Fibroblast of gingiva (primary cell): ENCODE measurements at regions not wholly inside any gene's neighbourhood (a gene's known extent, or its start where the extent isn't known, plus 50 kb on each side); places are given as distances from the start of the nearest gene placed in this dataset.

Experiments used
- DNase-seq: peaks from one replicate; pipeline ENCODE4 v3.0.0-alpha.2; 2011; ENCODE audit warnings: low read depth

DNA sequence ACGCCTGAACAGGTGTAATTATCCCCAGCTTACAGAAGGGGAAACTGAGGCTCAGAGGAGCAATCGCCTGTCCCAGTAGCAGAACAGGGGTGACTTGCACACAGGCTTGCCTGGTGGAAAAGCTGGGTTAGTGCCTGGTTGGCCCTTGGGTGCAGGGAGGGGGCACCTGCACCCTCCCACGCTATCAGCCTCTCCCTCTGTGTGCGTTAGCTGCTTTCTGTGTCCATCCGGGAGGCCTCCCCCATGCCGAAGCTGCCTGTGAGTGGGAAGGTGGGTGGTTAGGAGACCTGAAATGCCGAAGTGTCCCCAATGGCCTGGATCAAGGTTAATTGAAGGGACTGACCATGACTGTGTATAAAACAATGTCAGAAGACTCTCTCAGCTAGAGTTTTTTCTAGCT, 295.0 kb downstream of the ZNF536 start:
- no peak for DNase-seq

- no peak for DNase-seq
These were observed 294.2 kb downstream of the ZNF536 start for GRCh38 chr19:30666301-30666803.

DNA sequence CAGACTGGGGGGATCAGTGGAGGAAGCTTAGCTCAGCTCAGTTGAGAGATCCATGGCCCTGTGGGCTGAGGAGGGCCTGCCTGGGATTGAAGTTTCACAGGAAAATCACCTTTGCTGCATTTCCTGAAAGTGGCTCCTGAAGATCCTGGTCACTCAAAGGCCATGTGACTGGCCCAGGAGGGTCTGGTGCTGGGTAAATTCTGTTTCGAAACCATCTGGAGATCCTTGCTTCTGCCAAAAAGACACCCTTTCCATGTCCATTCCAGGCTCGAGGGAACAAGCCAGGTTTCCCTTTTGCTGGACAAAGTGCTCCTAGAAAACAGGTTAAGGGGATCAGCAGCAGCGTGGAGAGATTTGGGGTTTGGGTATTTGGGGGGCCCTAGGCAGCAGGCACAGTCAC, 293.3 kb downstream of the ZNF536 start:
- no peak for DNase-seq

GRCh38 chr19:30663611-30664174, 291.5 kb downstream of the ZNF536 start:
- no peak for DNase-seq

DNA sequence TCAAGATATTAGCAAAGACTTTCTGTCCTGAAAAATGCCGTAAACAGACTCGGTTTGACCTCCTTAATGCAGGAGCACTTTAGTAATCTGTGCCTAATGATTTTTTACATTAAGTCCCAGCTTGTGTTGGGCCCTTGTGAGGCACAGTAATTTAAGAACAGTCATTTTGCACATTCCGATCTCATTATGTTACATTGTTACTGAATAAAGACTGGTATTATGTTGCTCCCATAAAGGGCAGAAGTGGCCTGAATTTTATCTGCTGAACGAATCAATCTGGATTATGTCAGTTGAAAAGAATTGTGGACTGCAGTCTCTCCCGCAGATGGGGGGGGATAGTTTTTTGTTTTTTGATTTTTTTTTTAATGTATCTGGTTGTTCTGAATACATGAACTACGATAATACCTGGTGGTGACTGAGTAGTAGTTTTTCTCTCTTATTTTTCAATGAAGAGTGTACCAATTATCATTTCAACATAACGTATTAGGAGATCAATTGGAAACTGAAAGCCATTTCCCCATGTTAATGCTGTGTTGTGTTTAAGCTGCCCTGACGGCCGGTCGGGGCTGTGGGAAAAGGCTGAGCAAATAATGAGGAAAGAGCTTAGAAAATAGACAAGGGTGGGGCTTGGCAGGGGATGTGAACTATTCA, 290.2 kb downstream of the ZNF536 start:
- DNase-seq: no peak

GRCh38 chr19:30659638-30660037, 287.5 kb downstream of the ZNF536 start:
- DNase-seq: no peak

DNA sequence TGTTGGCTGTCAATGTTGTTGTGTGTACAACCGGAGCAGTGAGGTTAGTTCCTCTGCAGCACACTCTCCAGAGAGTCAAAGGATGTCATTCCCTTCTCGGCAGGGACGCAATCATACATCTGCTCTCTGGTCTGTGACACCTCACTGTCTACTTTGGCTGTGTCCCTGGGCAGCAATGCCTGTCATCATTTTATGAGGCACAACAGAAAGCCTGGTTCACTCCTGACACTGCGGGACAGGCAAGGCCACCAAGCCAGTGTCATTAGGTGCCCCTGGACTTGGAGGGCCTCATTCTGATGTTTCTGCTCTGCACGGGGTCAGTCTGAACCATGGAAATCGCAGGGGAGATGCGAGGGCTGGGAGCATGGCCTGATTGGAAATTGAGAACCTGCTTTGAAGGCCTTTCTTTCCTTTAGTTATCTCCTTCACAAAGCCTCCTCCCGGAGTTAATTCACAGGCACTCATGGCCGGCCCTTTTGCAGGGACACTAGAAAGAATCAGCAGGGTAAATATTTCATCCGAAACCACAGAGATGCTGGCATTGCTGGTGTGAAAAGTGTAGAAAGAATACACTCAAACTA, 284.4 kb downstream of the ZNF536 start:
- no peak for DNase-seq

GRCh38 chr19:30653646-30654386, 281.6 kb downstream of the ZNF536 start:
- DNase-seq: no peak

DNA sequence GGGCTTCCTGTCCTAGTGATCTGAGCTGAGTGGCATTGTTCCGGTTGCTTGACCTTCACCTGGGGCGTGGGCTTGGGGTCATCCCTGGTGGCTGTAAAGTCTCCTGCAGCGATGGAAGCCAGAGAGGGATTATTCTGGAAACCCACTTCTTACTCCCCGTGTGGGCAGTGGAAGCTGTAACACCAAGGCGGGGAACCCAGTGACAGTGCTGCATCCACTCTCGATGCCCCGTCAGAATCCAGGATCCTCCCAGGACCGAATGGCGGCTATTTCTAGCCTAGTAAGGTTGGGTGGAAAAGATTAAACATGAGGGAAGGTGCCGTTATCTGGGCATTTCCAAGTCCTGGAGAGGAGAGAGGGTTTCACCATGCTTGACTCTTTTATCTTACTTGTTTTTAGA, 280.6 kb downstream of the ZNF536 start:
- no peak for DNase-seq

DNA sequence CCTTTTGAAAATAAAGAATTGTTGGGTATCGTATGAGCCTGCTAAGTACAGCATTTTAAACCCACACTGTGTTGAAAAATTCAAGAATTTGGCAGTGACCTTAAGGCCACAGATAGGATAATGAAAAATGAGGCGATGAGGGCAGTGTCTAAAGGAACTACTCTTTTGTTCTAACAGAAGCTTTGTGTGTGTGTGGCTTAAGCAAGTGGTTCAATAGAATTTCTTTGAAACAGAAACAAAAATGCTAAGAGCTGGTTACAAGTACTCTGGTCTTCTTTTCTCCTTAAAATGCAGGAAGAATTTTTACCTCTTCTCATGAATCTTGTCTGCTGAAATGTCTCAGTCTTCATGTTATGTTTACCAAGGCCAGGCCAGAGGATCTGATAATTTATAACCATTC, 279.5 kb downstream of the ZNF536 start:
- DNase-seq: no peak

DNA sequence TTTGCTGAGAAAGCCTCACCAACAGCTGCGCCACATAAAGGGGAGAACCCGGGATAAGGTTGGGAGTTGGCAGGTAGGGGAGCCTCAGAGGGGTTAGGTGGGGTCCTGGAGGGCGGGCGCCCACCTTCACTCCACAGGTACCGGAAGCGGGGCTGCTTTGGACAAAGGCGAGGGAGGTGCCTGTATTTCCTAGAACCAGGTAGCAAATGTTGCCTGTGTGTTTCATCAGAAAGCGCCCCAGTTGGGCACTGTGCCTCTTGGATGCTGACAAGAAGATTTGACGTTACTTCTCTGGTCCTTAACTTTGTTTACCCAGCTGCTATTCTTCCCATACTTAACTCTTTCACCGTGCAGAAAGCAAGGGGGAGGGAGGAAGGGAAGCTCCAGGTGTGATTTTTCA, 278.9 kb downstream of the ZNF536 start:
- no peak for DNase-seq

DNA sequence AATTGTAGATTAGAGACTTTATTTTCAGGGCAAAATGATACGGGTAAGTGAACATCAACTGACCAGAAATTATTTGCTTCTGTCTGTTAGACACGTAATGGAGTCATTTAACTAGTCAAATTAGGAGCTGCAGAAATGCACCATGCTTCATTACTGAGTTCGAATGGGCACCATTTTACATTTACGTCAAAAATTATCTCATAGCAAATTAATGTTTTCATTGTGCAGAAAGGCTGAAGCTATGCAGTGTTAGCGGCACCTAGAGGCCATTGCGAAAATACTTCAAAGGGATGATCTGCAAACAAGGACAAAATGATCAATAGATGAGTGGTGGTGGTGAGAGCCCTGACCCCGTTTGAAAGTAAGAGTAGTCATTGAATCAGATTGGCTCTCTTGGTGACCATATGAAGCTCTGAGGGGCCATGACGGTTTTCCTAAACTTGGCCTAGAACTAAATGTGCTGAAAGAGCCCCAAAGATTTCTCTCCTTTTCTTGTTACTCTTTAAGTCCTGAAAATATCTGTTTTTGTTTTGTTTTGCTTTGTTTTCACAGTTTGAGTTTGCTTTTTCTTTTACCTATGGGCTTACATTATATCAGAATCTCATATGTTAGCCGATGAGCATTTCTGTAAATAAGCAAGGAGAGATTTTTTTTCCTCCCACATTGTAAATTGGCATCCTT, 277.9 kb downstream of the ZNF536 start:
- DNase-seq: peak; percentile 32

DNA sequence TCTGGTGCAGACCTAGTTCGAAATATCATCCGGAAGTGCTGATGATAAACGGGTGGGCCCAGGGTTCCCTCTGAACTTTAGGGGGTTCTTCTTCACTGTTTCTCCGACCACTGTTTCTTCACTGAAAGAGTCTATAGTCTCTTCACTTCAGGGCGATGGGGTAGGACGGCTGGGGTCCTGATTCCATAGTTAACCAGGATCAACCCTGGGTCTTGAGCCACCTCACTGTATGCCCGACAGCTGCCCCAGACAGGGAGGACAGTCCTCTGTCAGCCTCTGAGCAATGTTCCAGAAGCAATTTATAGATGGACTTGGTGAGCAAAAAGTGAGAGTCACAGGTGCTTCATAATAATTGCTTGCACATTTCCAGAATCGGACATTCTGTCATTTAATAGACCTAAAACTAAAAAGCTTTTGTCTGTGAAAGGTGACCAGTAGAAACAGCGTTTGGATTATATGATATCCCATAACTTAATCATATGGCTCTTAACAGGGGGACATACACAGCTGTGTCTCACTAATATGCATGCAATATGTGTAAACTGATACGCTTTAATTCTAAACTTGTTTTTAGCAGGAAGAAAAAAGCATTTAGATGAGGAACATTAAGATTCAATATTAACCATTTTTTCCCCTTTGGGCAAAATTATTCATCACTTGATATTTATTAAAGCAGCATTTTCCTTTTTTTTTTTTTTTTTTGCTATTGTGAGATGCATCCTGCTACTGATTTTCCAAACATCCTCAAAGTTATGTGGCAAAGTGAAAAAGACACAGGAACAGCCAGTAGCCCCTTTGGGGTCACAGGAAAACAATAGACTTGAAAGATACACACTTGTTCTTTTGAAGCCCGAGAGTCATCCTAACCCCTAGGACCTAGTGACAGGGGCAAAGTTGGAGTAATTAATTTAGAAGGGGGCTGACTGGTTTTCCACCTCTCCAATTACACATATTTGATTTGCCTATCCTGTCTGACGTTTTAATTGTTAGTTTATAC, 277.0 kb downstream of the ZNF536 start:
- no peak for DNase-seq

DNA sequence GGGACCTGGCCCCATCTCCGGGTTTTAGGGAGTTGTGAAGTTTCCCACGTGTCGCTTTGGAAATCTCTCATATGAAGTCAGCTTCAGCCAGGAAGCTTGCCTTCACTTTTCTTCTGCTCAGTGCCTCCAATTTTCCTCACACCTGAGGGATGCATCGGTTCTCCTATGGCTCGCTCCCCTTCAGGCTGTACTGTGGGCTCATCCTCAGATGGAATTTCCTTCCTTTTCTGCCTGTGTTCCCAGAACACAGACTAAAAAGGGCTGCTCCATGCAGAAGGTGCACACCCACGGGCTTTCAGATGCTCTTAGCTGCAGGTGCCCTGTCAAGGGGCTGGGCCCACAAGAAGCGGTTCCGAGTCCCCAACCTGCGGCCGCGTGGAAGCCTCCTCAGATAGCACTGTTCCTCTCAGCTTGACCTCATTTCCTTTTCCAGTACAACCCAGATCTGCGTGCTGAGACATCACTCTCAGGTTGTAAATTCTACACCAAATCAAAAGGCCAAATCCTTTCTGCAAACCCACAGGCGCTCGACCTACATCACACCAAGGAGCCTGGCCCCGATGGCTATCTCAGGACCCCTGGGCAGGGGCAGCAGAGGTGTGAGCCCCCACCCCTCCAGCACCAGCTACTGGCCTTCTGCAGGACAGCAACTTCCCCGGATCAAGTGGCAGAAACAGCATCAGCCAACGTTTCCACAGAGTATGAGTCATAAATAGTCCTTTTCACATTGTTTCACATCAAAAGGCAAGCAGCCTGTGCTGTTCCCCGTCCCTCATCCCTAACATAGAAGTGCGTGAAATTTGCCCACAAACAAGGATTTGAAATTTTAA, 275.9 kb downstream of the ZNF536 start:
- no peak for DNase-seq

GRCh38 chr19:30646806-30647205, 274.6 kb downstream of the ZNF536 start:
- DNase-seq: no peak

- no peak for DNase-seq
These were observed 273.9 kb downstream of the ZNF536 start for GRCh38 chr19:30645946-30646577.

DNA sequence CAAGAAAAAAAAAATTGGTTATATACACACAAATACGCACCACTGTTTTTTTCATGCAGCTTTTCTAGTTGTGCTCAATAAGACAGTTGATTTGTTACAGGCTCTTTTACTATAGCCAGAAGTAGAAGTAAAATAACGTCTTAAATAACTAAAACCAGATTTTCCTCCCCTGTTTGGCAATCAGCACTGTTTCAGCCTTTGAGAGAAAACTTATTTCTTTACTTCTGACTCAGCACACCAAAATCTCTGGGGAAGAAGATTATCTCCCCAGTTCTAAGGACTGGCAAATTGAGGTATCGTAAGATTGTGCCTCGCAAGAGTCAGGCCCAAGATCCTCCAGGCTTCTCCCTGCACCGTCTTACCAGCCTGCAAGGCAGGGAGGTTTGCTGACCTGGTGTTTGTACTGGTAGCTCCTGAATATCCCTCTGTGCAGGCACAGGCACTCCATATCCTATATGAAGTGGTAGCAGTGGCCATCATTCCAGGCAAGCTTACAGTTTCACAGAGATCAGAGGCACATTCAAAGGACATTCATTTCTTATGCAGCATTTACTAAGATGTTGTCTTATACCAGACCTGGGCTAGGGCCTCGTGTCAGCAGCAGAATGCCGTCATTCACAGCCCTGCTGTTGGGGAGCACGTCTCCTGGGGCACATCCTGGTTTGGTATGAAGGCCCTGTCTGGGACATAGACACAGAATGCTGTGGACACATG, 268.2 kb downstream of the ZNF536 start:
- DNase-seq: no peak

DNA sequence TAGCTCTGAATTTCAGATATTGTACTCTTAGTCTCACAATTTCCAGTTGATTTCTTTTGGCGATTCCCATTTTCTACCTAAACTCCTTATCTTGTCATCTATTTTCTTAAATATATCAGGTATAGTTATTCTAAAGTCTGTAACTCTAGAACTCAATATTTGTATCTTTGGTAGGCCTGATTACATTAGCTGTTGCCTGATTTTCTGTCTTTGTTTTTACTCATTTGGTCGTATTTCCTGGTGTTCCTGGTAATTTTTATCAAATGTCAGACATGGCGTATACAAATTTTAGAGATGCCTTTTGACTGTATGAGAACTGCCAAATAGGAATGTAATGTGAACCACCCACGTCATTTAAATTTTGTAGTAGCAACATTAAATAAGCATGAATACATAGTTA, 266.7 kb downstream of the ZNF536 start:
- no peak for DNase-seq

DNA sequence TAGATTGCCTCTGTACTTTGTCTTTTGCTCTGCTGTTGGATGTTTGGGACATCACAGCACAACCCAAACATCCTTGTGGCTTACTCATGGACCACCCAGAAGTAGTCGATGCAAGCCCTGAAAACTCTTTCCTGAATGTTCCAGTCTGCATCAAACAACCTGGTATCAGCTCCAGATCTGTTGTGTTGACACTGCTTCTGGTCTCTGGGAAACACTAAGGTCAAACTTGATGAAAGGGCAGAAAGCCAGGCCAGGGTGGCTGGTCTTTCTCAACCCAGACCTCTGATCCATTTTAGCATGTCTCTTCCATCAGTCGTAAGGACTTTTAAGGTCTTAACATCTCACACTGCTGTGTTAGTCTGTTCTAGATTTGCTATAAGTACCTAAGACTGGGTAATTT, 265.7 kb downstream of the ZNF536 start:
- no peak for DNase-seq
